ENCODE measurements at regions not wholly inside any gene's neighbourhood (a gene's known extent, or its start where the extent isn't known, plus 50 kb on each side); places are given as distances from the start of the nearest gene placed in this dataset.

DNA sequence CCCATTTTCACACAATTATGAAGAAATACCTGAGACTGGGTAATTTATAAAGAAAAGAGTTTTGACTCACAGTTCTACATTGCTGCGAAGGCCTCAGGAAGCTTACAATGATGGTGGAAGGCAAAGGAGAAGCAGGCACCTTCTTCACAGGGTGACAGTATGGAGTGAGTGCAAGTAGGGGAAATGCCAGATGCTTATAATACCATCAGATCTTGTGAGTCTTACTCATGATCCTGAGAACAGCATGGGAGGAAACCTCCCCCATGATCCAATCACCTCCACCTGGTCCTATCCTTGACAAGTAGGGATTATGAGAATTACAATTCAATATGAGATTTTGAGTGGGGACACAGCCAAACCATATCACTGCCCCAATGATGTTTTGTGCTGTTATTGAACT lies 189.3 kb upstream of the CRY1 start:
- TF ChIP-seq, protein P1, sequence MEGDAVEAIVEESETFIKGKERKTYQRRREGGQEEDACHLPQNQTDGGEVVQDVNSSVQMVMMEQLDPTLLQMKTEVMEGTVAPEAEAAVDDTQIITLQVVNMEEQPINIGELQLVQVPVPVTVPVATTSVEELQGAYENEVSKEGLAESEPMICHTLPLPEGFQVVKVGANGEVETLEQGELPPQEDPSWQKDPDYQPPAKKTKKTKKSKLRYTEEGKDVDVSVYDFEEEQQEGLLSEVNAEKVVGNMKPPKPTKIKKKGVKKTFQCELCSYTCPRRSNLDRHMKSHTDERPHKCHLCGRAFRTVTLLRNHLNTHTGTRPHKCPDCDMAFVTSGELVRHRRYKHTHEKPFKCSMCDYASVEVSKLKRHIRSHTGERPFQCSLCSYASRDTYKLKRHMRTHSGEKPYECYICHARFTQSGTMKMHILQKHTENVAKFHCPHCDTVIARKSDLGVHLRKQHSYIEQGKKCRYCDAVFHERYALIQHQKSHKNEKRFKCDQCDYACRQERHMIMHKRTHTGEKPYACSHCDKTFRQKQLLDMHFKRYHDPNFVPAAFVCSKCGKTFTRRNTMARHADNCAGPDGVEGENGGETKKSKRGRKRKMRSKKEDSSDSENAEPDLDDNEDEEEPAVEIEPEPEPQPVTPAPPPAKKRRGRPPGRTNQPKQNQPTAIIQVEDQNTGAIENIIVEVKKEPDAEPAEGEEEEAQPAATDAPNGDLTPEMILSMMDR (IDR thresholded peaks at IDR 0.05) = no peak
- TF ChIP-seq EP300 (IDR thresholded peaks at IDR 0.05) = no peak
- TF ChIP-seq POLR2A (IDR thresholded peaks at IDR 0.05) = no peak
- TF ChIP-seq POLR2AphosphoS5 (IDR thresholded peaks at IDR 0.05) = no peak
